ENCODE measurements at regions not wholly inside any gene's neighbourhood (a gene's known extent, or its start where the extent isn't known, plus 50 kb on each side); places are given as distances from the start of the nearest gene placed in this dataset.

GRCh38 chr7:130838738-130839137, 104.7 kb upstream of the KLF14 start:
- TF ChIP-seq CTCF (IDR thresholded peaks at IDR 0.05) (no peak), POLR2A (IDR thresholded peaks at IDR 0.05) (no peak)
